CD4-positive, alpha-beta T cell treated with Interleukin-4 for 1 hour (primary cell): ENCODE measurements at regions not wholly inside any gene's neighbourhood (a gene's known extent, or its start where the extent isn't known, plus 50 kb on each side); places are given as distances from the start of the nearest gene placed in this dataset.

Experiments used
- DNase-seq, 2 donors: peaks; one replicate each; pipeline ENCODE4 v3.0.0-alpha.2; 2020 to 2022

- DNase-seq: no peak
Observed at GRCh38 chr3:44058868-44059203, 182.8 kb upstream of the TOPAZ1 start.

- no peak for DNase-seq
Observed at GRCh38 chr3:44060164-44060563, 181.5 kb upstream of the TOPAZ1 start.

GRCh38 chr3:44061268-44061667 is 180.4 kb upstream of the TOPAZ1 start:
- DNase-seq: no peak

GRCh38 chr3:44061961-44062360 is 179.7 kb upstream of the TOPAZ1 start:
- DNase-seq: no peak

GRCh38 chr3:44065311-44066094 is 176.2 kb upstream of the TOPAZ1 start:
- no peak for DNase-seq

GRCh38 chr3:44066806-44067205 is 174.9 kb upstream of the TOPAZ1 start:
- no peak for DNase-seq

GRCh38 chr3:44067431-44067830 is 174.3 kb upstream of the TOPAZ1 start:
- DNase-seq: no peak

GRCh38 chr3:44068753-44069152 is 172.9 kb upstream of the TOPAZ1 start:
- no peak for DNase-seq

GRCh38 chr3:44069276-44069675 is 172.4 kb upstream of the TOPAZ1 start:
- DNase-seq: no peak

- no peak for DNase-seq
Observed at GRCh38 chr3:44070841-44071546, 170.7 kb upstream of the TOPAZ1 start.

GRCh38 chr3:44072601-44073540 is 168.8 kb upstream of the TOPAZ1 start:
- no peak for DNase-seq

- DNase-seq: no peak
Observed at GRCh38 chr3:44074181-44074580, 167.5 kb upstream of the TOPAZ1 start.

- DNase-seq: no peak
Observed at GRCh38 chr3:44076221-44076829, 165.4 kb upstream of the TOPAZ1 start.

- no peak for DNase-seq
Observed at GRCh38 chr3:44077267-44077666, 164.4 kb upstream of the TOPAZ1 start.

- DNase-seq: no peak
Observed at GRCh38 chr3:44078863-44079262, 162.8 kb upstream of the TOPAZ1 start.

GRCh38 chr3:44079916-44080315 is 161.8 kb upstream of the TOPAZ1 start:
- no peak for DNase-seq

- no peak for DNase-seq
Observed at GRCh38 chr3:44080474-44081072, 161.1 kb upstream of the TOPAZ1 start.

GRCh38 chr3:44090036-44090435 is 151.7 kb upstream of the TOPAZ1 start:
- DNase-seq: no peak

GRCh38 chr3:44092497-44092896 is 149.2 kb upstream of the TOPAZ1 start:
- DNase-seq: no peak

GRCh38 chr3:44093531-44093930 is 148.2 kb upstream of the TOPAZ1 start:
- DNase-seq: no peak

GRCh38 chr3:44098656-44099415 is 142.8 kb upstream of the TOPAZ1 start:
- no peak for DNase-seq
